HG03521 (cell line): ENCODE measurements at regions not wholly inside any gene's neighbourhood (a gene's known extent, or its start where the extent isn't known, plus 50 kb on each side); places are given as distances from the start of the nearest gene placed in this dataset.

Experiments used
- ATAC-seq: cut with Tn5 transposase; IDR thresholded peaks from one replicate; pipeline ENCODE4 v1.9.1; 2021; ENCODE audit warnings: mild to moderate bottlenecking, moderate library complexity; ENCODE audit not compliant: unreplicated experiment

DNA sequence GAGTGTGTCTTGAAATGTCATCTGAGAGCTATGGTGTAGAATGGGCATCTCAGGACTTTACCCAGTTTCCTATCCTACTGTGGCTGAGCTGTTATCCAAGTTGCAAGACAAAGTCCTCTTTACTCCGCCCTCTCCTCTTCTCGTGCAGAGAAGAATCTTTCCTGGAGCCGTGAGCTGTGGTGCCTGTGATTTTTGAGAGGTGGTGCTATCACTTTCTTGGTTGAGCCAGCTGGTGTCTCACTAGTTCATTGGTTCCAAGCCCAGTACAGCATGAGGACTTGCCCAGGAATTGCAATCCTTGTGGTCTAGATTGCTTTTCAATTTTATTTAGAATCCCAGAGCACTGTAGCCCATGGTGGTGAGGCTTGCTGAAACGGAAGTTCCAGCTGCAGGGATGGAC lies 2300.3 kb downstream of the MAT2B start:
- ATAC-seq, result no peak

DNA sequence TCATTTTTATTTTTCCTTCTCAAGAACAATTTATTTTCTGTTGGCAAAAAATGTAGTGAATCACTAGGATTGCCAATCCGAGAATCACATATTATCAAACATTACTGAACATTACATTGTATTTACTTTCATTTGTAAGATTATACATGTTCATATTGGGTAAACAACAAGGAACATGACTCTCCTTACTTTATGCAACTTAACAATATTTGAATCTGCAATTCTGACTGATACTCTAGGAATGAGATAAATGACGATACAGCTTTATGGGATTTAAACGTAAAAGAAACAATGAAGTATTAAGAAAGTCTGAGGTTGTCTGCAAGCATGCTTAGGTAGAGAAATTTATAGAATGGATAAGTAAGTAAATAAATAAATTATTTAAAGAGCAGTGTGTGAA lies 2302.9 kb downstream of the MAT2B start:
- no peak for ATAC-seq

DNA sequence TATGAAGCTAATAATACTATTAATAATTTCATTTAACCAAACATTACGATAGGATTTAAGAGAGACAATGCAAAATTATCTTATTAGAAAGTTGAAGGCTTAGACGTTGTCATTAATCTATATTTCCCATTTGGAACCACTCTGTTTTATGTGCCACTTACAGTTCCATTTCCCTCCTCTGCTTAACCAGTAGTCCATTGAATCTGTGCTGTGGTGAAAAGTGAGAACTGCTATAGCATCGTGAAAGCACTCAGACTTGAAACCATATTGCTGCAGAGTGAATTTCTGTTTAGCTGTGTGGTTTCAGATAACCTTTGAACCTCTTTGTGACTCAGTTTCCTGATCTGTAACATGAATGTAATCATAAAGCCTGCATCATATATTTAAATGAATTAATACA lies 2304.5 kb downstream of the MAT2B start:
- no peak for ATAC-seq

DNA sequence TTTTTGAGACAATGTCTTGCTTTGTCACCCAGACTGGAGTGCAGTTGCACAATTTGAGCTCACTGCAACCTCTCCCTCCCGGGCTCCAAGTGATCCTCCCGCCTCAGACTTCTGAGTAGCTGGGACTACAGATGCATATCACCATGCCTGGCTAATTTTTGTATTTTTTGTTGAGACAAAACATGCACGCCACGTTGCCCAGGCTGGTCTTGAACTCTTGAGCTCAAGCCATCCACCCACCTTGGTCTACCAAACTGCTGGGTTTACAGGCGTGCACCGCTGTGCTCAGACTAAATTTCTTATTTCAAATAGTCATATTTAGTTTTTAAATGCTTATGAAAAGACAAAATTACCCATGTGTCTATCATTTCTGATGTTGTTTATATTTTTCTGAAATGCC lies 2324.1 kb downstream of the MAT2B start:
- no peak for ATAC-seq

DNA sequence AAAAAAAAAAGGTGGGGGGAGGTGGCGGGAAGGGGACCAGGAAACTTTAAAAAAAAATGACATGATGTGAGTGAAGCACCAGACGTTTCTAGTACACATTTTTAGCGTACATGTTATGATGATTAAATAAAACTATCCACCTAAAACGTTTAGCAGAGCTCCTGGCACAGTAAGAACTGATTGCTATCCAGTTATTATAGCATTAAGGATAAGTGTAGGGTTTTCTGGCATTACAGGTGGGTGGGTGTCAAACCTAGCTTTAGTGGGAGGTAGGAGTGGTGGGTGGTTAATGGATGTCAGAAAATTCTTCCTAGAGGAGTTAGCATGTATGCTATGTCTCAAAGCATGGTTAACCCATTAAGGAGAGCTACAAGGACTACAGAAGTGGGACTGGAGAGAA lies 2329.5 kb downstream of the MAT2B start:
- no peak for ATAC-seq

DNA sequence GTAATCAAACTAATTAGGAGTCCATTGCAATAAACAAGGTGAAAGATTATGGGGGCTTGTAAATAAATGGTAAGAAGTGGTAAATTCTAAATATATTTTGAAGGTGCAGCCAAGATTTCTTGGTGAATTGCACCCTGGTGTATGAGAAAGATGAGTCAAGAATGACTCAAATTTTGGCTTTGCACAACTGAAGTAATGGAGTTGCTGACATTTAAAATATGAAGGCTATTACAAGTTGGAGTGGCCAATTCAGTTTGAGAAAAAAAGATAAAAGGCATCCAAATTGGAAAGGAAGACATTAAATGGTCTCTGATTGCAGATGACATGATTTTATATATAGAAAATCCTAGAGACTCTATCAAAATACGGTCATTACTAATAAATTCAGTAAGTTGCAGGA lies 2330.6 kb downstream of the MAT2B start:
- no peak for ATAC-seq

DNA sequence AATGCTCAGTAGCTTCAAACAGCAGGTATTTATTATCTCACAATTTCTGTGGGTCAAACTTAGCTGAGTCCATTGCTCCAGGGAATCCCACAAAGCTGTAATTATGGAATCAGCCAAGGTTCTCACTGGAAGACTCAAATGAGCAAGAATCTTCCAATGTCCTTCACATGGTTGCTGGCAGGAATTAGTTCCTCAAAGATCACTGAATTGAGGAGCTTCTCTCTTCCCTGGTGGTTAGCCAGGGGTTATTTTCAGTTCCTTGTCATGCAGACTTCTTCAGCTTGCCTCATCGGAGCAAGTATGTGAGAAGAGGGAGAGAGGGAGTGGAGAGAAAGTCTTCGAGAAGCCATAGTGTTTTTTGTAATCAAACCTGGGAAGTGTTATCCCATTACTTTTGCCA lies 2331.9 kb downstream of the MAT2B start:
- no peak for ATAC-seq

DNA sequence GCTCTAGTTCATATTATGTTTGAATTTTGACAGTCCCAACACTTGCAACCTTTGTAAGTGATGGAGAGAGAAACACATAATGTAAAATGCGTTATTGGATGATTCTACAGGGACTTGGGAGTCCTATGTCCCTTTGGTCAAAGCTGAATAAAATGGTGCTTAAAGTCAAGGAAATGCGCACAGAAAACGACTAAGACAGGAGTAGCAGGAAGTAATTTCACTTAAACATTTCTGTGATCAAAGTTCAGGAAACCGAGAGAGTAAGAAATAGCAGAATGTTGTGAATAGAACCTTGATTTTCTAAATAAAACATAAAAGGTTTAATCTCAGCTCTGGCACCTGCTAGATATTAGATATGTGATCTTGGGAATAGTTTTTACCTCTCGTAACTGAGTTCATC lies 2339.2 kb downstream of the MAT2B start:
- ATAC-seq, result no peak

DNA sequence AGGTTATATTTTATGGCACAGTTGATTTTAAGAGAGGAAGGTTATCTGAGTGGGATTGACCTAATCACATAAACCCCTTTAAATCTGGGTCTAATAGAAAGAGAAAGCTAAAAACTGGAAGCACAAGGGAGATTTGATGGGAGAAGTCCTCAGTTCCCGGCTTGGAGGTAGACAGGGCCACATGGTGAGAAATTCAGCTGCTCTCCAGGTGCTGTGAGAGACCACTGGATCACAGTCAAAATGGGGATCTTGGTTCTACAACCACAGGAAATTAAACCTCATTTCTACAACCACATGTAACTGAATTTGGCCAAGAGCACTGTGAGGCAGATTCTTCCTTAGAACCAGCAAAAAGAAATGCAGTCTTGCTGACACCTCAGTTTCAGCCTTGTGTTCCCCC lies 2352.7 kb downstream of the MAT2B start:
- no peak for ATAC-seq

DNA sequence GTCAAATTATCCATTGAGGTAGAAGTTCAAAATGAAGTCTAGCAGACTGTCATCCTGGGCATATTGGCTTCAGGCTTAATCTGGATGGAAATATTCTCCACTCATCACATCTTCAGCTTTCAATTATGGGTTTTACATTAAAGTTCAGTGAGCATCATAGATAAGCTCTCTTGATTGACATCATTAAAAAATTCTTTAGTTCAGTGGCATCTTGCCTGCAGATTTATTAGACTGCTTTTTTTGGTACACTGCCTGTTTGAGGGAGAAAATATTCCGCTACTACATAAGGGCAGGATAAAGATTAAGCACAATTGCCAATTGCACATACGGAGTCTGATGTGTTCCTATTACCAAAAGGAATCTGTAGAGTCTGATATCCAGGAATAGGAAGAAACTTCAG lies 2353.8 kb downstream of the MAT2B start:
- ATAC-seq, result no peak

DNA sequence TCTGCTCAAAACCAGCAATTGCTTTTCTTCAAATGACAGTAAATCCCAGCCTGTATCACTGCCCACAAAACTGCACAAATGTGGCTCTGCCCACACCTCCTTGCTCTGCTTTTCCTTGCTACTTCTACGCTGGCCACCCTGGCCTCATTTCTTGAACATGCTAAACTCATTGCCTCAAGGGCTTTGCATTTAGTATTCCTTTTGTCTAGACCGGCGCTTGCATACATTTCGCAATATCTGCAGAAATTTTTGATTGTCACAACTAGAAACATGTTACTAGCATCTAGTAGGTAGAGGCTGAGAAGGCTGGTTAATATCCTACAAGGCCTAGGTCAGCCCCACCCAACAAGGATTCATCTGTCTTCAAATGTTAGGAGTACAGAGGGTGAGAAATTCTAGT lies 2357.8 kb downstream of the MAT2B start:
- ATAC-seq, result no peak

DNA sequence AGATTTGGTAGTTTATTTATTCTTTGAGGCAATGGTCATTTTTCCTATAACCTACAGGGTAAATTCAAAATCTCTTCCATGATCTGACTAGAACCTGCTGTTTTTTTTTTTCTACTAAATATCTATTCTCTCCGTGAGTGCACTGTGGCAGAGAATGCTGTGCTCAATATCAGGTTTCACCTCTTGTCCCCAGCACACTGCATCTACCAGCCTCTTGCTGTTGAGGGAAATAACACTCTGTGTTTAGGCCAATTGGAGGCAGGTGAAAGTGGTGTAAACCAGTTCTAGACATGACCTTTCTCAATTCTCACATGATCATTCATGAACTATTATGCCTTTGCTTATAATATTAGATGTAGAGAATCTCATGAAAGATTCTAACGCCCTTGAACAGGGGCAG lies 2365.9 kb downstream of the MAT2B start:
- ATAC-seq, result no peak

DNA sequence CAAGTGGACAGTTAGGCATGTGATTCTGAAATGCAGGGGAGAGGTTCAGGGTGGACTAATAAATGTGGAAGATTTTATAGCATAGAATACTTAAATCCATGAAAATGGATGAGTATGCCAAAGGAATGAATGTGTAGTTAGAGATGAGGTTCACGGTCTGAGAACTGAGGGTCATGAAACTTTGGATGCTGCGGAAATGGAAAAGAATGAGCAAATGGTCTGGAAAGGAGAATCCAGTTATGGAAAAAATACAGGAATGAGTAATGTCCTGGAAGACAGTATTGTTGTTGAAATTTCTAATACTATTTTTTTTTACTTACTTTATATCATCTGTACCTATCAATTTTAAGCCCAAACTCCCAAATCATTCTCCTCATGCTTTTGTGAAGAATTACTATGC lies 2369.4 kb downstream of the MAT2B start:
- no peak for ATAC-seq

DNA sequence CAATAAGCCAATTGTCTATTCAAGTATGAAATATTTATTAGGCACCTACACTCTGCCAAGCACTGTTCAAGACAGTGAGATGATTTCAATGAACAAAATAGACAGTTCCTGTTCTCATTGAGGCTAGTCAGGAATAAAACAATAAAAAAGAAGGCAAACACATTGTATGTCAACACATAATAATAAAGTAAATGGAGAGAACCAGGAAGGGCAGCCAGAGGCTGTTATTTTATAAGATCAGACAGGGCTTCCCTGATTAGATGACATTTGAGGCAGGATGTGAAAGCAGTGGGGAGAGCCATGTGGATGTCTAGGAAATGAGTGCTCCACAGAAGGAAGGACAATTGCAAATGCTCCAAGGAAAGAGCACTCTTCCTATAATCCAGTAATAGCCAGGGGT lies 2371.1 kb downstream of the MAT2B start:
- ATAC-seq, result no peak

DNA sequence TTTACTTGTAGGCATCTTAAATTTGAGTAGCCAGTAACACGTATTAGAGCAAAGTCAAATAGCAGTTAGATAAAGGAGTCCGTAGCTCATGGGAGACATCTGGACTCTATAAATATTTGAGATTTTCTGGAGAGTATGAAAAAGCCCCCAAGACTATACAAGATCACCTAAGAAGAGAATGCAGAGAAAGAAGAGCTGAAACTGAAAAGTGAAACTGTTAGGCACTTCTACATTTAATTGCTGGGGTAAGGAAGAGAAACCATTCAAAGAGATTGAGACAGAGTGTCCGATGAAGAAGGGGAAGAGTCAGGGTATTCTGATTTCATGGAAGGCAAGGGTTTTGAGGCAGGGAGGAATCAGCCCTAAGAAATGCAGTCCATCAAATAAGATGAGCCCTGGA lies 2372.1 kb downstream of the MAT2B start:
- ATAC-seq, result no peak

DNA sequence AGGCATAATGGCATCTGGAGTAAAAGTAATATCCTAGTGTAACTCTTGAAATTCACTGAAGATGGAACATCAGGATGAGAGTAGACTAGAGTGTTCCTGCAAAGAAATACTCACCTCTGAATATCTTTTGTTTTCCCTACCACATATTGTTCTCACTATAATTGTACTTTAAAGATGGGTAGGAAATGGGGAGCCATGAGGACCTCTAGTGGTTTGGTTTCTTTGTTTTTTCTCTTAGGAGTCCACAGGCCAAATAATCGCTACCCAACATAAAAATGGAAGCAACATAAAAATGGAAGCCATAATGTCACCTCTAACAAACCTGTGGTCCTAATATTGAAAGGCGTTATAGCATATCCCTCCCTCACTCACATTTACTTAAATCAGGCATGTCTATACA lies 2375.8 kb downstream of the MAT2B start:
- no peak for ATAC-seq

DNA sequence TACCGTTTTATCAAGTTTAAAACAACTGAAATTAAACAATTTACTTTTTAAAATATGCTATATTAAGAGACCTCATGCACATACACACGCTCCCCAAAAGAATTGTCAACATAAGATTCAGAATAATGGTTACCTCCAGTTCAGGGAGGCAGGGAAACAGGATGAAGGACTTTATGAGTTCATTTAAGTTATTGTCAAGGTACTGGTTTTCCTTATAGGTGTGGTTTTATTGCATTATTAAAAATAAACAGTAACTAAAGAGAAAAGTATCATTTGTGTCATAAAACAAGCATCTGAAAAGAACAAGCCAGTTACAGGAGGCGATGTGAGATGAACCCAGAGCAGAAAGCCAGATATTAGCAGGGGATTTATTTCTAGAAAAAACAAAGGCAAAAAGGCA lies 2376.7 kb downstream of the MAT2B start:
- no peak for ATAC-seq

DNA sequence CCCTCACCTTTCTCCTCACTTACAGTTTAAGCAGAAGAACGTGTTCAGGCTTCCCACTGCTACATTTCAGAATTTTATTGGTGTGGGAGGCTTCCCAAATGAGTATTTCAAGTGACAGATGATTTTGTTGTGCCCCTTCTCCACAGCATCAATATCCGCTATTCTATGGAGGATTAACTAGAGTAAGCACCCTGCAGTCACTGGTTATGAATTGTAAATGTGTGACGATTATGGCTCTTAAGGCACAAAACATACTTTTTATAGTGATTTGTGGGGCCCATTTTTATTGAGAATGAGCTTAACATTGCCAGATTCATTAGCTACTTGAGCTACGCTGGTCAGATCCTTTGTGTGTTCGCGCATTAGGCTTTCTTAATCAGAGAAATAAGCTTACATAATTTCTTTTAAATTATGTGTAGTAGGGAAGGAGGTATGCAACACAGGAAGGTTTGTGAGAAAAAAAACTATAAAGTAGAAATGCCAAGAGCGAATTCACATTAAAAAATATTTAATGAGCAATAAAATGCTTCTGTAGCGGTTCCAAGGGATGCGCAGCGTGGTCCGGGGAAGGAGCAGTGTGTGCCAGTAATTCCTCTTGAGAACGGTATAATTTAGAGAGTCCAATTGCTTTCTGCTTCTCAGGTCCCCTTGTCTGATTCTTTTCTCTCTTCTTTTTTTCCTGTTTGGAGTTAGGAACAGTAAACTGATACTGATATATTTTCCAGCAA lies 2380.4 kb downstream of the MAT2B start:
- ATAC-seq, result no peak

DNA sequence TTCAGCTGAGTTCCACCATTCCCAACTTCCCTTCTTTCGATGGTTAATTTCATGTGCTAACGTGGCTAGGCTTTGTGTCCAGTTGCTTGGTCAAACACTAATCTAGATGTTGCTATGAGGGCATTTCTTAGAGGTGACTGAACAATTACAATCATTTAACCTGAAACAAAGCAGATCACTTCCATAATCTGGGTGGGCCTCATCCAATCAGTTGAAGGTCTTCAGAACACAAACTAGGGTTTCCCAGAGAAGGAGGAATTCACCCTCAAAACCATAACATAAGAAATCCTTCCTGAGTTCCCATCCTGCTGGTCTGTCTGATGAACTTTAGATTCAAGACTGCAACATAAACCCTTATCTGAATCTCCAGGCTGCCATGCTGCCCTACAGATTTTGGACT lies 2381.7 kb downstream of the MAT2B start:
- ATAC-seq, result no peak

DNA sequence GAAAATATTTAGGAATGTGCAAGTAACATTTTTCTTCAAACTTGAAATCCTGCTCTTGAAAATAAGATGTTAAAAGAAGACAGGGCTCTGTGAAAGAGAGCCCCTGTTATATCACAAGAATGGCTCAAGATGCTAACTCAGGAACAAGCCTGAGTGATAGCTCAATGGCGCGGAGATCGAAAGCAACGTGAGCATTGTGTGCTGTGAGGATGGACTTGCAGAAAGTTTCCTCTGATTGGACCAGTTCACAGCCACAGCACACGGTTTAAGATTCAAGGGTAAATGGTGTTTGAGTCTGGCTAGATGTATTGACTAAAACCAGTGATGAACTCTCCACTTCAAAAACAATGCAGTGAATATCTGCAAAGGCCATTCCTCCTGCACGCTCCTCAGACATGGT lies 2387.0 kb downstream of the MAT2B start:
- no peak for ATAC-seq

DNA sequence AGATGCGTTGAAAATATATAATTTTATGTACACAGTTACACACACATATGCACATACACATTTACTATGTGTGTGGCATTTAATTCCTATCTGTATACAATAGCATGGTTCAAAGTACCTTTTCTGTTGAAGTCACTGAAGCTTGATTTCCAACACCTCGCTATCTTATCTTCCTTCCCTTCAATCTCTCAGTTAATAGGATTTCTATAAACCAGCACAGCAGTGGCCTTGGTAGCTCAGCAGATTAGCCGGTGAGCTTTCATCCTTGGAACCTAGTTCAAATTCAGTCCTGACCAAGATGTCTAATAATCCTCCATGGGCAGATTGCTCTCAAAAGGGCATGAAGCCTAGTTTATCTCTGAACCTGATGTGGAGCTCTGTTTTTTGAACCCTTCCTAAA lies 2389.5 kb downstream of the MAT2B start:
- ATAC-seq, result no peak

DNA sequence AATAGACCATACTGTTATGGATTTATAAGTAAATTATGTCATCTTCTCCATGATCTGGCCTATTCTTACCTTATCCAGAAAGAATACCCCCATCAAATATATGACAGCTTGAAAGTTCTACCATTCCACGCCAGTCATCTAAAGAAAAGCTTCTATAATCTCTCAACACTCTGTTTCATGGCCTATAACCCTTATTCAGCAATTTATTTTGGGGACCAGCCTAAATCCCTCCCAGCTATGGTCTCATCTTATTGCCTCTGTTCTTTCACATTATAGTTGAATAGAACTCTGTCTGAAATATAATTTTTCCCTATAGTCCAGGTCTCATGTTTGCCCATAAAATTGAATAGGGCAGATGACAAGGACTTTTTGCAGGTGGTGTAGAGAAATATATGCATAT lies 2387.6 kb upstream of the WWC1 start:
- no peak for ATAC-seq

DNA sequence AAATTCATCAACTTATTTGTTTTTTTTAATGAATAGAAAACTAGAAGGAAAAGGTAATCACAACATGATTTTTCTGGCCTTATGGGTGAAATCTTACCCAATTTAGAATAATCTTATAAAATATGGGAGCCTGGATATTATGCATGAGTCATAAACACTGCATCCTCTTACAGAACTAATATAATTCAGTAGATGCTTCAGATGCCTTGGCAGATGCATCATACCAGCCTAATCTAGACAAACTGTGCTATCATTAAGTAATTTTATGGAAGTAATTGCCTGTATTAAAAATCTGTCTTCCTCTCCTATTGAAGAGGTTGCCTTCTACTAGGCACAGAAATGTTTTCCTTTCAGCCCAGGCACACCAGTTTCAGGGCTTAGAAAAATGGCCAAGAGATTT lies 2384.6 kb upstream of the WWC1 start:
- ATAC-seq, result no peak

DNA sequence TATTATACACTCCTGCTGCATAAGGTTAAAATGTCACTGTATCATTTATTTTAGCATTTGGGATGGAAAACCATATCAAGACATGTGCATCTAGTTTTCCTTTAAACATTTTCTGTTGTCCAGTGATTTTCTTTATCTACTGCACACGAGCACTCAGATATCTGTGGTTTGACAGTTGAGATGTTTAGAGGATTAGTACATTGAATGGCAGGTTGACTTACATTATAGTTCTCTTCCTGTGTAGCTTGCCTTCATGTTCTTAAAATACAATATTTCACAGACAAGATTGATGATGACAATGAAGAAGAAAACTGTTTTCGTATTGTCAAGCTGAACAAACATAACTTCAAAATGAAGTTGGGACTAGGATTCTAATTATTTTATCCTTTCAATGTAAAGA lies 2378.4 kb upstream of the WWC1 start:
- no peak for ATAC-seq
